Tibial nerve (tissue), 4 donors: ENCODE measurements at regions not wholly inside any gene's neighbourhood (a gene's known extent, or its start where the extent isn't known, plus 50 kb on each side); places are given as distances from the start of the nearest gene placed in this dataset.

Experiments
- CTCF ChIP-seq, 5 experiments: fragments of 200-600 bp in 3 of 5; fragments of 450-650 bp in 2 of 5; sonication (generic) in 3 of 5; IDR thresholded peaks; one replicate each; pipeline ENCODE4 v1.5.1; 2016 to 2019; ENCODE audit warnings: antibody characterized with exemption in 5 of 5, mild to moderate bottlenecking in 3 of 5, moderate library complexity in 2 of 5
- EP300 ChIP-seq, 2 donors: sonication (generic); formaldehyde crosslinking; IDR thresholded peaks; one replicate each; pipeline ENCODE4 v1.6.1; 2017; ENCODE audit warnings: antibody characterized with exemption in 2 of 2, mild to moderate bottlenecking in 1 of 2
- POLR2A ChIP-seq, 2 donors: fragments of 450-650 bp; IDR thresholded peaks; one replicate each; pipeline ENCODE4 v1.6.1; 2017; ENCODE audit warnings: antibody characterized with exemption in 2 of 2, mild to moderate bottlenecking in 2 of 2, moderate library complexity in 2 of 2

- no peak for TF ChIP-seq POLR2A (IDR thresholded peaks at IDR 0.05)
- no peak for TF ChIP-seq CTCF (IDR thresholded peaks at IDR 0.05)
- no peak for TF ChIP-seq EP300 (IDR thresholded peaks at IDR 0.05)
These were observed 248.9 kb downstream of the CCER1 start for GRCh38 chr12:90706036-90706435.
